AG09309 (cell line): ENCODE measurements at regions not wholly inside any gene's neighbourhood (a gene's known extent, or its start where the extent isn't known, plus 50 kb on each side); places are given as distances from the start of the nearest gene placed in this dataset.

ENCODE experiments used
- DNase-seq: peaks from one replicate; pipeline ENCODE4 v3.0.0-alpha.2; 2010; ENCODE audit warnings: low read depth
- H3K4me3 ChIP-seq: 2 replicates; pipeline ENCODE4 v1.5.1; 2011; ENCODE audit warnings: mild to moderate bottlenecking, low read depth, low read length, moderate library complexity; ENCODE audit not compliant: control insufficient read depth
- CTCF ChIP-seq: IDR thresholded peaks from 2 replicates; pipeline ENCODE4 v1.5.1; 2011; ENCODE audit warnings: mild to moderate bottlenecking, low read depth, low read length, inconsistent platforms; ENCODE audit not compliant: insufficient read depth, control insufficient read depth; ENCODE audit errors: missing control alignments

DNA sequence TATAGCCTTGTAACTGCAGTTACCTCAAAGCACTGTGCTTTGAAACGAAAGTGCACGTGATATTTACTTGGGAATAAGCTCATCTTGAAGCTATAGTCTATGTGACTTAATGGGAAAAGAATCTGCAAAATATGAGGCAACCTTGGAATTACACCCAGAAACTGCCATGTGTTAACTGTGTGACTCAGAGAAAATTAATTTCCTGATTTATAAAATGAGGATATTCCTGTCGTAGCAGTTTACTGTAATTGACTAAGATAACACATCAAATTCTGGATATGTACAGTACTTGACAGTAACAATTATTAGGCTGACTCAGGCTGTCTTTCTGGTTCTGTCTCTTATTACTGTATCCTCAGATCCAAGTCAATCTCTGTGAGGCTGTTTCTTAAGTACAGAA is 1079.9 kb upstream of the ACO1 start:
- DNase-seq = no peak
- no peak for TF ChIP-seq CTCF
- no peak overlapping the region for H3K4me3 ChIP-seq

GRCh38 chr9:31314241-31314640 is 1070.2 kb upstream of the ACO1 start:
- no peak overlapping the region for H3K4me3 ChIP-seq
- no peak for DNase-seq
- TF ChIP-seq CTCF = no peak

DNA sequence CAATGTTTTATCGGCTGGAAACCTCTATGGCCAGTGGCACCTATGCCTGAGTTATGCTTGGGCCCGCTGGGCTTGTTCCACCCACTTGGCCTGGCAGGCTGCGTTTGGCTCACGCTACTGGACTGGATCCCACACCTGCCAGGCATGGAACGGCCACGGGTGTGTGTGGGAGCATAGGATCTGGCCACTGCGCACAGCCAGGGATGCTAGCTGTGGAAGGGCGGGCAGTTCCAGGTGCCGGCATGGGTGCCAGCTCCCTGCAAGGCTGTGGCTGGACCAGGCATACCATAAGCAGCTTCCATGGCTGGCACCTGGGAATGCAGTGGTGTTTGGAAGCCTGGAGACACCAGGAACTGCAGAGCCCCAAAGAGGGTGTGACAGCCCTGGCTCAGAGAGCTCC is 1063.9 kb upstream of the ACO1 start:
- no peak for DNase-seq
- TF ChIP-seq CTCF = no peak
- no peak overlapping the region for H3K4me3 ChIP-seq

DNA sequence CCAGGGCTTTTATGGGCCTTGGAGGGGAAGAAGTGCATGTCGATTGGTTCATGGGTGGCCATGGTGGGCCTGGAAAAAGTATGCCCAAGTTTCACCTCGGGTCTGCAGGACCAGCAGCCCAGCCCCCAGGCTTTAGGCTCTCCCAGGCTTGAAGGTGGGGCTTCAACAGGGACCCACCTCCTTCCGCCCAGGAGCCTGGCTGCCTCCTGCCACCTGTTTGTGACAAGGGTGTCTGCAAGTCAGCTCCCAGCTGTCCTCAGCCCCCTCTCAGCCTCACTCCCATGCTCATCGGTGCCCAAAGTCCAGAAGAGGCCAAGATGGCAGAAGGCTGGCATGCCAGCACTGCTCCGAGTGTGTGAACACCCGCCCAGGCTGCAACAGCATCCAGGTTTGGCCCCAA is 1063.2 kb upstream of the ACO1 start:
- DNase-seq = no peak
- no peak for TF ChIP-seq CTCF
- H3K4me3 ChIP-seq = no peak overlapping the region

- no peak overlapping the region for H3K4me3 ChIP-seq
- TF ChIP-seq CTCF = no peak
- no peak for DNase-seq
These were observed 1062.8 kb upstream of the ACO1 start for GRCh38 chr9:31321686-31322085.

GRCh38 chr9:31323726-31324444 is 1060.6 kb upstream of the ACO1 start:
- no peak for TF ChIP-seq CTCF
- no peak overlapping the region for H3K4me3 ChIP-seq
- DNase-seq = no peak
